ENCODE measurements at regions not wholly inside any gene's neighbourhood (a gene's known extent, or its start where the extent isn't known, plus 50 kb on each side); places are given as distances from the start of the nearest gene placed in this dataset.

DNA sequence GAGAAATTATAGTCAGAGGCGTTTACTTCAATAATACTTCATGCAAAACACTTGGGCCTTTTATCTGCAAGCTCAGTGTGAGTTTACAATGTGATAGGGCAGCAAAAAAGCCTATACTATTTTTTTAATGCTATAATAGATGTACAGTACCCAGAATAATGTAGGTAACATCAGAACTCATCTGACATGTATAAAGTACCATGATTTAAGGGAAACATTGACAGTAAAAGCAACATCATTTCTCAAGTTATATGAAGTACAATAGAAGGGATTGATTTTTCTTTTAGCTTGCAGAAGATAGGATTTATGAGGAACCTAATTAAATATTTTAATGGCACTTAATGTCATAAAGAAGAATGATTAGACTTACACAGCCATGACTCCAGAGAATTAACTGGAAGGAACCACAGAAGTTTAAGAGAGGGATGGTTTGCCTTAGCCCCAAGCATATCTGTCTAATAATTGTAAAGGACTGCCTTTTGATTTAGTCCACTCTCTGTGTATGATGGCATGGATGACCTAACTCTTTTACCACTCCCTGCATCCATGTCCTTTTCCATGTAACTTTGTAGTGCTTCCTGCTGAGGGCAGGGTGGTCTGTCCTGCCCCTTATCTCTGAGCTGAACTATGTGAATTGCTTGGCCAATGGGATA lies 55.9 kb upstream of the MIS18BP1 start:
- TF ChIP-seq CTCF (IDR thresholded peaks at IDR 0.05): no peak
- no peak for TF ChIP-seq POLR2A (IDR thresholded peaks at IDR 0.05)
